ENCODE measurements at regions not wholly inside any gene's neighbourhood (a gene's known extent, or its start where the extent isn't known, plus 50 kb on each side); places are given as distances from the start of the nearest gene placed in this dataset.
A peak's percentile ranks its signal among the peaks of the same experiment; 100 is the strongest.
"Not testable (repeated sequence)": the region's sequence is repeated elsewhere in the genome, so short reads cannot be mapped to it uniquely, and the experiment has no call there.

GRCh38 chr1:112817555-112818373, 102.6 kb upstream of the PPM1J start:
- no peak for DNase-seq

- DNase-seq = no peak
These were observed 100.2 kb upstream of the PPM1J start for GRCh38 chr1:112815376-112815775.

- DNase-seq = not testable (repeated sequence)
These were observed 99.5 kb upstream of the PPM1J start for GRCh38 chr1:112814645-112815044.

- DNase-seq = peak; percentile 66
These were observed 93.9 kb upstream of the PPM1J start for GRCh38 chr1:112808861-112809684.

GRCh38 chr1:112807999-112808398, 92.9 kb upstream of the PPM1J start:
- DNase-seq = no peak

GRCh38 chr1:112807117-112807516, 92.0 kb upstream of the PPM1J start:
- DNase-seq = no peak

- no peak for DNase-seq
These were observed 91.0 kb upstream of the PPM1J start for GRCh38 chr1:112806090-112806642.

- no peak for DNase-seq
These were observed 90.2 kb upstream of the PPM1J start for GRCh38 chr1:112805155-112805853.

GRCh38 chr1:112803906-112804762, 89.0 kb upstream of the PPM1J start:
- DNase-seq = peak; percentile 55

- DNase-seq = no peak
These were observed 85.2 kb upstream of the PPM1J start for GRCh38 chr1:112800289-112800688.

- no peak for DNase-seq
These were observed 83.2 kb upstream of the PPM1J start for GRCh38 chr1:112798292-112798691.

- DNase-seq = no peak
These were observed 82.1 kb upstream of the PPM1J start for GRCh38 chr1:112797224-112797623.

GRCh38 chr1:112794654-112795239, 79.6 kb upstream of the PPM1J start:
- no peak for DNase-seq

- no peak for DNase-seq
These were observed 78.8 kb upstream of the PPM1J start for GRCh38 chr1:112793631-112794565.

GRCh38 chr1:112791723-112792104, 76.6 kb upstream of the PPM1J start:
- no peak for DNase-seq

- DNase-seq = no peak
These were observed 76.0 kb upstream of the PPM1J start for GRCh38 chr1:112790920-112791722.

GRCh38 chr1:112788561-112788960, 73.4 kb upstream of the PPM1J start:
- DNase-seq = no peak

- no peak for DNase-seq
These were observed 72.9 kb upstream of the PPM1J start for GRCh38 chr1:112788054-112788453.

- DNase-seq = no peak
These were observed 67.9 kb upstream of the PPM1J start for GRCh38 chr1:112783059-112783458.

Measured in stimulated activated CD4-positive, alpha-beta T cell treated with anti-CD3 and anti-CD28 coated beads, Interleukin-4, amount 100 ng/mL, for 1 hour (primary cell).